HPDE6-E6E7 (cell line): ENCODE measurements at regions not wholly inside any gene's neighbourhood (a gene's known extent, or its start where the extent isn't known, plus 50 kb on each side); places are given as distances from the start of the nearest gene placed in this dataset.

Experiments
- DNase-seq: peaks from one replicate; pipeline ENCODE4 v3.0.0; 2011; ENCODE audit warnings: missing footprints; ENCODE audit errors: extremely low spot score

DNA sequence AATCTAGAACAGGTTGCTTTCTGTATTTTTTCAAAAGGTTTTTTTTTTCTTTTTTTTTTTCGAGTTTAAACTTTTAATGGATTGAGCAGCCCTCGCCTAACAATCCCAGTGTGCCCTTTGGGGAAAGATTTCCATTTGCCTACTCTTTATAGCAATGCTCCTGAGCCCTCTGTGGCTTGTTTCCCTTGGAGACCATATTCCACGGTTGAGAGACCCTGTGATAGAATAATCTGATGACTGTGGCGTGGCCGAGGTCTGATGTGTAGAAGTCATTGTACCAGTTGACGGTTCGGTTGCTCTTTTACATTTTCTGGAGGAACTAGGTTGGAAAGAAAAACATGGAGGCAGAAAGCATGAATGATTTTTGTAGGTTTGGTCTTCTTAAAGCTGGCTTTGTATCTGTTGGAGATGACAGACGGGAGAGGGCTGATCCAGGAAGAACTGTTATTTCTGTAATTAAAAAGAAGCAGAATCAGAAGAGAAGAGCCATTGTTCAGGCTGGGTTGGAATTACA is 305.7 kb upstream of the NRIP1 start:
- no peak for DNase-seq

DNA sequence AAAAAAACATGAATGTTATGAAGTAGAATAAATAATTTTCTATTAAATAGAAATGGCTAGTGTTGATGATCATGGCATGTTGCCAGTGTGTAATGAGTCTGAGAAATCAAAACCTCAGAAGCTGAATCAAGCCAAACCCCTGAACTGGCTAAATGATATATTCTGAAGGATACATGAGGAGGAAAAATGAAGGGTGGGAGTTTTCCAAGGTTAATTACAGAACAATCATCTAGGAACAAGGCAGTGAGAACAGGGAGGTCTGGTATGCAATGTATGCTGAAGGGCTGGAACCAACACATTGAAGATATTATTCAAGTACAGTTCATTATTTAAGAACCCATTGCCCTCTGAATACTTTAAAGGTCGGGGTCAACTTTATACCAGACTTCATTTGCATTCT is 309.1 kb upstream of the NRIP1 start:
- no peak for DNase-seq

DNA sequence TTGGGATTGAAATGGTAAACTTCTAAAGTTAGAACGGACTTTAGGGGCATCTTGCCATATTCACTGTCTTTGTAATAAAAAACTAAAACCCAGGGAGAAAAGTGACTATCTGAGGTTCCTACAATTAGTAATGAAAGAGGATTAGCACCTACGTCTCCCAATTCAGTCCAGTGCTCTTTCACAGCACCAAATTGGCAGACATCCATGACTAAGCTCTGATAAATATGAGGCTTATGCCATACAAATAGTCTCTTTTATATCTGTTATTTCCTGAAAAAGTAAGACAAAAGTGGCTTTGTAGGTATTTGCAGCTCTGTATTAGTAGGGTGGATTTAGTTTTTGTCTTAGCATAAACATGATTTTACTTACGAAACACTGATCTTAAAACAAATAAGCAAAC is 315.0 kb upstream of the NRIP1 start:
- no peak for DNase-seq

DNA sequence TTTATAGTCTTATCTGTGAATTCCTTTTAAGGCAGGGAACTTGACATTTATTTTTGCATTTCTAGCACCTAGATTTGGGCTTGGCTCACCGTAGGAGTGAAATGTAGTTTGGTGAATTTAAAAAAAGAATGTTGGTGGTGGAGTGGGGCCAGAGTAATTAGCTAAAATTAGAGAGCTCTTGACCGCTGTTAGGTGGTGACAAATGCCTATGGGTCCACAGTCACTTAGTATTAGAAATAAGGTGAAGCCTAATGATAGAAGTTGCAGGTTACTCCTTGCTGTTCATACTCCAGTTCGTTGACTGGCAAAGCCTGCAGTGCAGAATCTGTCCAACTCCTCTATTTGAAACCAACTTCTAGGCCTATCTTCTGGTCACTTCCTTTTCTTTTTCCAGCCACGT is 318.8 kb upstream of the NRIP1 start:
- no peak for DNase-seq

DNA sequence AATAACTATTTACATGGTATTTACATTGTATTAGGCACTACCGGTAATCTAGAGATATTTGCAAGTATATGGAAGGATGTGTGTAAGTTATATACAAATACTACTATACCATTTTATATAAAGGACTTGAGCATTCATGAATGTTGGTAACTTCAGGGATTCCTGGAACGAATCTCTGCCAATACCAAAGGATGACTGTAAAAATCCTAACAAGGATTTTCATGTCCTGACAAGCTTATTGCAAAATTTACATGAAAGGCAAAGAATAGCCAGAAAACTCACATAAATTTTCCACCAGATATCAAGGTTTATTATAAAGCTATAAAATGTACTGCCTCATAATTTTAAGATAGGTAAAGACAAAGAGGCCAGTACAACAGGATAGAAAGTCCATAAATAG is 325.2 kb upstream of the NRIP1 start:
- DNase-seq, result peak; percentile 5

DNA sequence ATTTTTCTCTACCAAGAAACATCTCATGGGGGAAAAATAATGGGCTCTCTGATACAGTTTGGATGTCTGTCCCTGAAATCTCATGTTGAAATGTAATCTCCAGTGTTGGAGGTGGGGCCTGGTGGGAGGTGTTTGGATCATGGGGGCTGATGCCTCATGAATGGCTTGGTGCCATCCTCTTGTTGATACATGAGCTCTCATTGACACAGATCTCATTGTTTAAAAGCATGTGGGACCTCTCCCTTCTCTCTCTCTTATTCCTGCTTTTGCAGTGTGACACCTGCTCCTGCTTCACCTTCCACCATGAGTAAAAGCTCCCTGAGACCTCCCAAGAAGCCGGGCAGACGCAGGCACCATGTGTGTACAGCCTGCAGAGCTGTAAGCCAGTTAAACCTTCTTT is 332.5 kb upstream of the NRIP1 start:
- no peak for DNase-seq

DNA sequence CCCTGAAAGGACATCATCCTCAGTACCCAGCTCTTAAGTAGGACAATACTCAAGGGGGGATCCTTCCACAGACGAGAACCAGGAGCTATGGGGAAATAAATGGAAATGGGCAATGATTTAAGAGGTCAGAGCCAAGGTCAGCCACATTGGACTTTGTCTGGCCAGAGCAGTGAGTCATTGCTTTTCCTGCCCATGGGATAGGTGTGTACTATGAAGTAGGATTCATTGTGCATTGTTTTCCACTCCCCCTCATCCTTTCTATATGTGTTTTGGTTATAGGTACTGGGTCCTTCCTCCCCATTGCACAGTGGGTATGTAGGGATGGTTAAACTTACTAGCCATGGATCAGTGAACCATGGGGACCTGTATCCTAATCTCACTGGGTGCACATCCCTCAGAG is 328.9 kb upstream of the USP25 start:
- DNase-seq, result no peak

DNA sequence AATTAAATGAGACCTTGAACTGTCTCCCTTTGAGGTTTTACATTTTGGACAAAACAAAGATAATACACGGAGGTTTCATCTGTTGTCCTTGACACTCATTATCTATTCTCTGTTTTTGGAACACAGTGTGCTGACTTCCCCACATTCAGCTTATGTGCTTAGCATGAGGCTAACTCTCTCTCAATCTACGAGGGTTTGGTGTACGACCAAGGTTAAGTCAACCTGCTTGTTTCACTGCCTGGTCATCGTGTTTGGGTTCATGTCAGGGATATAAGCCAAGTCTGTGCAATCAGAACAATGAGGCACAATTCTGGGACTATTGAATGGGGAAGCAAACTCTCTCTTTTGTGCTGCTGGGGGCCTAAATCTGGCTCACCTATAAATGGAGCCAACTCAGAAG is 328.5 kb upstream of the USP25 start:
- DNase-seq, result no peak

DNA sequence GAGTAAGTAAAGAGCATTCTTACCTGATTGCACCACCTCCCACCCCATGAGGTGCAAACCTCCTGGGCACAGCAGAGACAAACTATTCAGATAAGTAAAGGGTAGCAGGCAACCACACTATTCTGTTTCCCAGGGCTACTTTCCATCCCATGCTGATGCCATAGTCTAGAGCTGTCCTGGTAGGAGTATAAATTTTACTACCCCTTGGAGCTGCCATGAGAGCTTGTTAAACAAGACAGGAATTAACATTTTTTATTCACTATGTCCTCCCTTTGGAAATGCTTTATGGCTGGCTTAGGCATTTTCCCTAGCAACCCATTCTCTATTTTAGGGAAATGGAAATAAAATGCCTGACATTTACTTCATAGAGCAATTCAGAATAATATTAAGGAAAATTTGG is 324.6 kb upstream of the USP25 start:
- no peak for DNase-seq

DNA sequence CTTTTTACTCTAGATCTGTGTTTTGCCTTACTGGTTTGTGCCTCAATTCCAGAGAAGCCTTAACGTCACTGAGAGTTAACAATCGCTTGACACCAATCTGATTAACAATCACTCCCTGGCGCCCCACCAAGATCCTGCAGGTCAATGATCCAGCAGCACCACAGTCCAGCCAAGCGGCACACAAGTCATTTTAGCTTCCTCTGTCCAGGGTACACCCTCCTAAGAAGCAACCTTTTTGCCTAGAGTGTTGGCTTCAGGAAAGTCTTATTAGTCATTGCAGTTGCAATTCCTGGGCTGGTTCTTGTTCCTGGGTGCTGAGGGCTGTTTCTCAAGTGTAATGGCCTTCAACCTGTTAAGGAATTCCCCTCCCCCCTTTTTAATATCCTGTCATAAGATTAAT is 323.0 kb upstream of the USP25 start:
- DNase-seq, result no peak

DNA sequence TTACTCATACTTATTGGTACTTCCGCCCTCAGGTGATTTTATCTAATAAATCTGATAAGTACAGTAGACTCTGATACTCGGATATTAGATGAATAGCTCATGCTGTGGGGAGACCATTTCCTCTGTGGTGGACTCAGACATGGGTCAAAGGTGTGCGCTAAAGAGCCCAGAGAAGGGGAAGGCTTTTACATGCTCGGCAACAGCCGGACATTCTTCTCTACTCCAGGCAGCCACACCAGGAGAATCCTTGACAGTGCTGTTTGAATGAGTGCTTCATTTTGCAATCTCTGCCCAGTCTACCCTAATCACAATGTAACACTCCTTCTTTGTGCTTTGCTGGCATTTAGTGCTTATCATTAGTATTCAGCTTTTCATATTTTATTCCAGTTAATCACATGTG is 322.2 kb upstream of the USP25 start:
- no peak for DNase-seq

DNA sequence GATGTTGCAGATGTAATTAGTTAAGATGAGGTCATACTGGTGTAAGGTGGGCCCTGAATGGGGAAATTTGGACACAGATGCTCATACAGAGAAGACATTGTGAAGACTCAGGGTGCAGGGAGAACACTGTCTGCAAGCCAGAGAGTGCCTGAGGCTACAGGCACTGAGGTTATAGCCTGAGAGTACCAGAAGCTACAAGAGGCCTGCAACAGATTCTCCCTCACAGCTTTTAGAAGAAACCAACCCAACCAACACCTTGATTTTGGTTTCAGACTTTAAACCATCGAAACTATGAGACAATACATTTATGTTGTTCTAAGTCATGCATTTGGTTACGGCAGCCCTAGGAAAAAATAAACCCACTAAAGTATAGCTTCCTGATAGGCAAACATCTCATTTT is 321.7 kb upstream of the USP25 start:
- no peak for DNase-seq

DNA sequence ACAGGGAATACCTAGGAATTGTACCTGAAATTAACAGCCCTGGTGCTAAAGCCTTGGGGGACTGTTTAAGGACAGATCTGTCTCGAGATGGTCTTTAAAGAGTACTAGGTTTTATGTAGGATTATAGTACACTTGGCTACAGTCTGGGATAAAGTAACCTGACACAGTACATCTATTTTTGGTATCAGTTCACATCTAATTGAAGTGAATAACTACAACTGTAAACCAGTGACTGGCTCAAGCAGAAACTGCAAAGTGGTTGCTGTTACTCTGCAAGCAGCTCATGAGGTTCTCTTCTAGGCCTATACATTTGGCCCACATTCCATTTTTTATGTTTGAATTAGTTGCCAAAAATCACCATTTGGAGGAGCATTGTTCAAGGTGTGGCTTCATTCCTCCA is 320.8 kb upstream of the USP25 start:
- no peak for DNase-seq

DNA sequence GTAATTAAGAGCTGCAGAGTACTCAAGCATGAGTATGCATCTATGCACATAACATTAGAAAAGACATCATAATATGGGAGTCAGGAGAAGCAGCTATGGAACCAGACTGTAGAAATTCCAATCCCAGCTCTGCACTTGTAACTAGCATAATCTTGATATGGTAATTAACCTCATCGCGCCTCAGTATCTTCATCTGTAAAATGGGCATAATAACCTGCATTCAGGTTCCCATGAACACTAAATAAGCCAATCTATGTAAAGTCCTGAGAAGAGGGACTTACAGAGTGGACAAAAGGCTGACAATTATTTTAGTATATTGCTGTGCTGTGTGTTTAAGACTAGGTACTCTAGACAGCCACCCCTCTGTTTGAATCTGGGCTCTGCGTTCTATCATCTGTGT is 318.9 kb upstream of the USP25 start:
- DNase-seq, result no peak

DNA sequence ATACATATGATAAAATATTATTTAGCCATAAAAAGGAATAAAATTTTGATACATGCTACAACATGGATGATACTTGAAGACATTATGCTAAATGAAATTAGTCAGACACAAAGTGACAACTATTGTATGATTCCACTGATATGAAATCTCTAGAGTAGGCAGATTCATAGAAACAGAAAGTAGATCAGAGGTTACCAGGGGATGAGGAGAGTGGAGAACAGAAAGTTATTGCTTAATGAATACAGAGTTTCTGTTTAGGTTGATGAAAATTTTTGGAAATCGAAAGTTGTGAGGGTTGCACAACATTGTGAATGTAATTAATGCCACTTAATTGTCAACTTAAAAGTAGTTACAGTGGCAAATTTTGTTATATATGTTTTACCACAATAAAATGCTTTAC is 315.7 kb upstream of the USP25 start:
- DNase-seq, result no peak

DNA sequence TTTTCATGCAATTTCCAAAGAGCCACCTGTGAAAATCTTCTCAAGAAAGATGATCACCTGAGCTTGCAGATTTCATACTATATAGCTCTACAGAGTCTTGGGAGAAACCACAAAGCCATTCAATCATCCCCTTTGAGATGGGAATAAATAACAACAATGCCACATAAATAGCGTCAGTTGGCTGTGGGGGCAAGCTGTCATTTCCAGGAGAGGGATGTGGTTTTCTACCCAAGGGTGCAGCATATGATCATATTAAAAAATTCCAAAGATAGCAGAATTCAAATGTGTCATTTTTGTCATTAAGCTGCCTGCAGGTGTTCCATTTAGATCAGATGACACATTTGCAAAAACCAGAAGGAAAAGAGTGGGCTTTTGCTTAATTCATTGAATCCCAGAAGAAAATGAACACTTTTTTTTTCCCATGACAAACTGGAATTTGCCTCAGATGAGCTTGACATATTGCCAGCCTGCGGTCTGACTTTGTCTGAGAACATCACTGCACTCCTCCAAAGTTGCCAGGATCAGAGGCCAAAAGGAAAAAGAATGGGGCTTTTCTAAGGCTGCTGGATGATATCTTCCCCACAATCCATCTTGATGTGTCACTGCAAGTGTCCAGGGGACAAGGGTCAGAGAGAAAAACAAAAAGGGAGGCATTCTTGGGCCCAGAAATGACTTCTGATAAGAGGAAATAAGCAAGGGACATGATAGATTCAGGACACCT is 314.1 kb upstream of the USP25 start:
- DNase-seq, result no peak

DNA sequence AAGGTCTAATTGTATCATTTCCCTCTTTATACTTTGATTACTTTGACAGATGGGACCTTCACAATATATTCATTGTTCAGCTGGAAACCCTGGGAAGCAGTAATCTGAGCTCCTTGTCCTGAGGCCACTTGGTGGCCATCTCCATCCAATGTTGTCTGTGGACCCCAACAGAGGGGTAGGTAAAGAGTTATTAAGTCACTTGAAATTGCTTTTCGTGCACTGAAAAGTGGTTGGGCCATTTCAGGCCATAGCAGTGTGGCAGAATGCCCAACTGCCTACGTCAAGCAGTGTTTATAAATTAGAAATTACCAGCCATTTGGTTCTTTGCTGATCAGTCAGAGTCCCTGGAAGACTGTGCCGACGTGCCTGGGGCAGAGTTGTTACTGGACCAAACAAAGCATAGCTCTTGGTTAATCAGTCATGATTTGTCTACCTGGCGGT is 308.3 kb upstream of the USP25 start:
- no peak for DNase-seq

DNA sequence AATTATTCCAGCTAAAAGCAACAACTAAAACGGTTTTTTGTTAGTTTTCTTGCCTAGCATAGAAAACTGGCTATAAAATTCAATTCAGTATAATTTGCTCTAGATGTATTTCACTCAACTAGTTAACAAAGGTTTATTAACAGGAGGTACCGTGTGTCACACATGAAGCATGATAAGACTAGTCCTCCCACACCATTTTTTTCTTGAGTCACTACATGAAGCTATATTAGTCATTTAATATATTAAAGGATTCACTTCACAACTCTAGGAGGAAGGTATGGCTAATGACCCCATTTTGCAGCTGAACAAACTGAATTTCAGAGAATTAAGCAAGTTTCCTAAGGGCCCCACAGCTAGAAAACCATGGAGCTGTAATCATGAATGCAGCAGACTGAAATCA is 307.8 kb upstream of the USP25 start:
- peak; percentile 71 for DNase-seq

DNA sequence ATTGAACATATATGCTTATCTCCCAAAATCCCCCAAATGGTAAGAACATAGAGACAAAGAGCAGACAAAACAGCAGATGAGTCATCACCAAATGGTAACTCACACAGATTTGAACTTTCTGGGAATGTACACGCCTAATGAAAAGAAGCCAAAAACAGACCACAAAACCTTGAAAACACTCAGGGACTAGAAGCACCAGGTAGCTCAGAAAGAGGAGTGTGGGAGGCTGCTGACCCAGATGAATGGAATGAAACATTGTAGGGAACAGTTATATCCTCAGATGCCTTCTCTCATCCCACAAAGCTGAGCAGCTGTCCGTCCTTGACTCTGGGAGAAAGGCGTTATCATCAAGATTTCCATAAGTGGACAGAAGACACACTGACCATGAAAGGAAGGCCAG is 307.0 kb upstream of the USP25 start:
- peak; percentile 8 for DNase-seq

DNA sequence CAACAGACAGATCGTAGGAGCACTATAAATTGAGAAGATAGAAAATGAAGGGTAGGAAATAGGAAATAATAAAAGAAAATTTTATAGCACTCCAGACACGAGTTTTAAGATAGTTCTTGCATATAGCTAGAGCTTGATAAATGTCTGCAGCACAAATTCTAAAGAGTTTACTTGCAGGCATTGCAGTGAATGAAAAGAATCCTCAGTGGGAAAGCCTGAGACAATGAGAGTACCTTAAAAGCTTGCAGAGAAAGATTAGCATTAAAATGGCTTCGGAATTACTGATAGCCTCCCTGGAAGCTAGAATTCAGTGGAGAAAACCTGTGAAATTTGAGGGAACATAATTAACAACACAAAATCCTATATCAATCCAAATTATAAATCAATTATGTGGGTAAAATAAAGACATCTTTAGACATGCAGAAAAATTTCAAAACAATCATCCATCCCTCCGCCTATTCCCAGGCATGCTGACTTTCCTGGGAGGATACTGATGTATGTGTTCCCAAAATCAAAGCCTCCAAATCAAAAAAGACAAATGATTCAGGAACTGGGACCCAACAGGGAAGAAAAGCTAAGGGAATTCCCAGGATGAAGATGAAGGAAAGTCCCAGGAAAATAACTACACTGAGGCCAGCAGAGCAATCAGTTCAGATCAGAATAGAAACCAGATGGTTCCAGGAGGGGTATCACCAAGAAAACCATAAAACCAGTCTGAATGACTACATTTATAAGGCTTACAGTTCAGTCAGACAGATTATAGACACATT is 305.9 kb upstream of the USP25 start:
- no peak for DNase-seq

DNA sequence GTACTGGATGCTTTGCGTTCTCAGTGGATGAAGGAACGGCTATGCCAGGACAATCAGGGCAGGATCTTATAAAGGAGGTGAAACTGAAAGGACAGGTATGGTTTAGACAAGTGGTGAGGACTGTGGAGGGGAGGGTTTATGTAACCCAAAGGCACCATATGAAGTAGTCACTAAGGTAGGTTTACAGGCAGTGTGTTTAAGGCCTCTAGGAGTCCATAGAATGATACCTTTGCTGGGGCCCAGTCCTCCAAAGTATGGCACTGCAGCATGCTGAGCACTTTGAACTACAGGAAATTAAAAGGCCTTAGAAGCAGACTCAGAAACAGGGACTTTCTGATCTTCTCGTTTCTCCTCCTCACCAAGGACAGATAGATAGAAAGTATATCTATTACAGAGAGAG is 304.7 kb upstream of the USP25 start:
- DNase-seq, result no peak

DNA sequence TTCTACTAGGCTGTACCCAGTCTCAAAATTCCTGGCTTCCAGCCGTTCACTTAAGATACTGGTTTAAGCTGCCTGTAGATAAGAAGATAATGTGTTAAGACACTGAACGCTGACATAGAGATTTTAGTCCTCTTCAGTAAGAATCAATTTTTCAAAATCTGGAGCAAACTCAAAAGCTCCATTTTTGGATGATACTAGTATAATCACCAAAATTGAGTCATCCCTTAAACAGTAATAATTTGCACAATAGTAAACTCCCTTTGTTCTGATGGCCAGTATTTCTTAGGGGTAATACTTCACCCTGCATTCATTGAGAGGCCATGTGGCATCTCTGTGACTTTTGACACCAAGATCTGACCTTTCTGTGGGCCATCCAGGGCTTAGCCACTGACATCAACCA is 299.8 kb upstream of the USP25 start:
- DNase-seq, result no peak

DNA sequence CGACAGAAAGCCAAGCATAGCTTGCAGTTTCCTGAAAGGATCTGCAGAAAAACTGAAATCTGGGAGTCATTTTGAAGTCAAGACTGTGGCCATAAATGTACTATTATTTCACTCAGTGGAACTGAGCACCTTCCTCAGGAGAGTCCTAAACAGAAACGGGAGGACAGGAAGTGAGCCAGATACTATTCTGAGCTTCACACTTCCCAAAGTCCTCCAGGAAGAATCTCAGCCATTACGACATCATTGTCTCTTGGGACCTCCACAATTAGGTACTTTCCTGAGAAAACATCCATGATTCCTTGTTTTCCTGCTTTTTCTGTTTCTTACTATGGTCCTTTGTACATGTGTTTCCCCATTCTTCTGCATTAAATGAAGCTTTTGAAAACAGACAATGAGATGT is 299.2 kb upstream of the USP25 start:
- DNase-seq, result no peak
